Endodermal cell (in vitro differentiated cells): ENCODE measurements at regions not wholly inside any gene's neighbourhood (a gene's known extent, or its start where the extent isn't known, plus 50 kb on each side); places are given as distances from the start of the nearest gene placed in this dataset.
"Not testable (repeated sequence)": the region's sequence is repeated elsewhere in the genome, so short reads cannot be mapped to it uniquely, and the experiment has no call there.

Experiments
- DNase-seq: peaks from one replicate; pipeline ENCODE4 v3.0.0-alpha.2; 2017
- H3K27ac ChIP-seq: 2 replicates; pipeline ENCODE4 v1.5.1; 2013; ENCODE audit warnings: mild to moderate bottlenecking, low read depth, low read length, moderate library complexity
- H3K27me3 ChIP-seq: 2 replicates; pipeline ENCODE4 v1.6.1; 2013; ENCODE audit warnings: mild to moderate bottlenecking, low read length, moderate library complexity; ENCODE audit not compliant: insufficient read depth, control insufficient read depth, poor library complexity, severe bottlenecking
- H3K36me3 ChIP-seq: 2 replicates; pipeline ENCODE4 v1.7.0; 2013; ENCODE audit warnings: mild to moderate bottlenecking, low read length, moderate library complexity; ENCODE audit not compliant: control insufficient read depth, insufficient read depth
- H3K4me1 ChIP-seq: one replicate; pipeline ENCODE4 v1.7.0; 2013; ENCODE audit warnings: low read length; ENCODE audit not compliant: control insufficient read depth, insufficient read depth
- H3K4me3 ChIP-seq: 2 replicates; pipeline ENCODE4 v1.5.1; 2013; ENCODE audit warnings: mild to moderate bottlenecking, low read length, moderate library complexity
- H3K9ac ChIP-seq: 2 replicates; pipeline ENCODE4 v1.6.1; 2013; ENCODE audit warnings: mild to moderate bottlenecking, low read length, moderate library complexity; ENCODE audit not compliant: poor library complexity, severe bottlenecking; ENCODE audit errors: extremely low read depth
- H3K9me3 ChIP-seq: 2 replicates; pipeline ENCODE4 v1.6.1; 2013; ENCODE audit warnings: mild to moderate bottlenecking, low read length, moderate library complexity; ENCODE audit not compliant: control insufficient read depth
- H3K27ac Mint-ChIP-seq: 2 replicates; pipeline ENCODE4 v1.8.0; 2020; ENCODE audit warnings: mixed read lengths
- H3K27me3 Mint-ChIP-seq: 2 replicates; pipeline ENCODE4 v1.8.0; 2021; ENCODE audit warnings: mild to moderate bottlenecking, mixed read lengths; ENCODE audit not compliant: insufficient read depth
- H3K36me3 Mint-ChIP-seq: 2 replicates; pipeline ENCODE4 v1.8.0; 2020; ENCODE audit warnings: low read depth, mixed read lengths
- H3K4me1 Mint-ChIP-seq: 2 replicates; pipeline ENCODE4 v1.8.0; 2020; ENCODE audit warnings: mixed read lengths
- H3K4me3 Mint-ChIP-seq: 2 replicates; pipeline ENCODE4 v1.8.0; 2020; ENCODE audit warnings: mild to moderate bottlenecking, moderate library complexity, mixed read lengths
- H3K9me3 Mint-ChIP-seq: 2 replicates; pipeline ENCODE4 v1.8.0; 2020; ENCODE audit warnings: mild to moderate bottlenecking, mixed read lengths
- WGBS, 2 experiments: methylation state at CpG; one replicate each; pipeline versions ENCODE4 v1.1.5 to v1.1.7; 2013; ENCODE audit warnings: missing lambda C conversion rate in 2 of 2, mixed read lengths in 1 of 2; ENCODE audit not compliant: insufficient coverage in 1 of 2, insufficient read length in 1 of 2; 5-methylcytosine and 5-hydroxymethylcytosine counted together
- TF ChIP-seq, protein P1 (sequence below): fragments of 200-600 bp; sonication (generic); conservative IDR thresholded peaks from 2 replicates; pipeline ENCODE4 v1.5.0; 2021; ENCODE audit warnings: antibody characterized with exemption, mild to moderate bottlenecking

DNA sequence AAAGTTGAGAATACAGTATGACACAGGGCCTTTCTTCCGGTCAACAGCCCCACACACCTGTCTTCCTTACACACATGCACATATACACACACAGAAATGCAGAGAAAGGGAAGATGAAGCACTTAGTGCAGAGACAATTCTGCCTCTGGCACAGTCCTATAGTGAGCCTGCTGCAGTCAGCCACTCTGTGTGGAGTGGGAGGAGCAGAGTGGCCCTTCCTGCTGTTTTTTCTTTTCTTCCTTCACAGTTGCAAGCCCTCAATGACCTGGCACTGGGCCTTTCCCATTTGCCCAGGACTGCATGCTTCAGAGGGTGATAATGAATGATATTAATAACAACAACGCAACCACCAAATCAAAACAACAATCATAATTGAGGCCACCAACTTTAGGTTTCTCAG is 527.0 kb upstream of the B3GAT1 start:
- Mint-ChIP-seq H3K9me3 (peaks cover 6% of the 10 kb centered on the region), H3K4me1 (peaks cover 23% of the 10 kb centered on the region), H3K27ac (no peak overlapping the region), H3K4me3 (no peak overlapping the region), H3K27me3 (peaks cover 11% of the 10 kb centered on the region), H3K36me3 (no peaks in the 10 kb centered on the region)
- no peaks in the 10 kb centered on the region for H3K27me3 ChIP-seq
- H3K4me1 ChIP-seq = no peaks in the 10 kb centered on the region
- TF ChIP-seq, protein P1, sequence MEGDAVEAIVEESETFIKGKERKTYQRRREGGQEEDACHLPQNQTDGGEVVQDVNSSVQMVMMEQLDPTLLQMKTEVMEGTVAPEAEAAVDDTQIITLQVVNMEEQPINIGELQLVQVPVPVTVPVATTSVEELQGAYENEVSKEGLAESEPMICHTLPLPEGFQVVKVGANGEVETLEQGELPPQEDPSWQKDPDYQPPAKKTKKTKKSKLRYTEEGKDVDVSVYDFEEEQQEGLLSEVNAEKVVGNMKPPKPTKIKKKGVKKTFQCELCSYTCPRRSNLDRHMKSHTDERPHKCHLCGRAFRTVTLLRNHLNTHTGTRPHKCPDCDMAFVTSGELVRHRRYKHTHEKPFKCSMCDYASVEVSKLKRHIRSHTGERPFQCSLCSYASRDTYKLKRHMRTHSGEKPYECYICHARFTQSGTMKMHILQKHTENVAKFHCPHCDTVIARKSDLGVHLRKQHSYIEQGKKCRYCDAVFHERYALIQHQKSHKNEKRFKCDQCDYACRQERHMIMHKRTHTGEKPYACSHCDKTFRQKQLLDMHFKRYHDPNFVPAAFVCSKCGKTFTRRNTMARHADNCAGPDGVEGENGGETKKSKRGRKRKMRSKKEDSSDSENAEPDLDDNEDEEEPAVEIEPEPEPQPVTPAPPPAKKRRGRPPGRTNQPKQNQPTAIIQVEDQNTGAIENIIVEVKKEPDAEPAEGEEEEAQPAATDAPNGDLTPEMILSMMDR = no peak
- no peak overlapping the region for H3K27ac ChIP-seq
- no CpG with 5 or more reads among the region's 2 CpGs for WGBS, 2 experiments
- no peak for DNase-seq
- H3K4me3 ChIP-seq = no peak overlapping the region
- H3K36me3 ChIP-seq = no peaks in the 10 kb centered on the region
- peaks cover 9% of the 10 kb centered on the region for H3K9me3 ChIP-seq
- no peak overlapping the region for H3K9ac ChIP-seq

DNA sequence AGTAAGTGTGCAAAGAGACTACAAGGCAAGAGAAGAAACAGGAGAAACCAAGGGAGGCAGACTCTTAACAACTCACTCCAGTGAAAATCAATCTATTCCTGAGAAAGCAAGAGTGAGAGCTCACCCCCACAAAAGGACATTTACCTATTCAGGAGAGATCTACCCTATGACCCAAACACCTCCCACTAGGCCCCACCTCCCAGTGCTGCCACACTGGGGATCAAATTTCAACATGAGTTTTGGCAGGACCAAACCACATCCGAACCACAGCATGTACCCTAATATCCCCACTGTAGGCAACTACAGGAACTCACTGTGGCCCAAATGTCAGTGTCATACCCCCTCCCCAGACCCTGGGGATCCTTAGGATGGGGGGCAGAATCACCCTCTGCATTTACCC is 526.2 kb upstream of the B3GAT1 start:
- Histone ChIP-seq H3K4me1 (no peaks in the 10 kb centered on the region), H3K9me3 (peaks cover 9% of the 10 kb centered on the region), H3K36me3 (no peaks in the 10 kb centered on the region), H3K9ac (no peak overlapping the region), H3K27ac (no peak overlapping the region), H3K27me3 (no peaks in the 10 kb centered on the region), H3K4me3 (no peak overlapping the region)
- no peaks in the 10 kb centered on the region for H3K36me3 Mint-ChIP-seq
- no peak overlapping the region for H3K27ac Mint-ChIP-seq
- TF ChIP-seq, protein P1 = no peak
- peaks cover 23% of the 10 kb centered on the region for H3K4me1 Mint-ChIP-seq
- H3K9me3 Mint-ChIP-seq = peaks cover 6% of the 10 kb centered on the region
- peaks cover 8% of the 10 kb centered on the region for H3K27me3 Mint-ChIP-seq
- no peak overlapping the region for H3K4me3 Mint-ChIP-seq
- WGBS, 2 experiments = no CpG with 5 or more reads among the region's 1 CpG
- no peak for DNase-seq

DNA sequence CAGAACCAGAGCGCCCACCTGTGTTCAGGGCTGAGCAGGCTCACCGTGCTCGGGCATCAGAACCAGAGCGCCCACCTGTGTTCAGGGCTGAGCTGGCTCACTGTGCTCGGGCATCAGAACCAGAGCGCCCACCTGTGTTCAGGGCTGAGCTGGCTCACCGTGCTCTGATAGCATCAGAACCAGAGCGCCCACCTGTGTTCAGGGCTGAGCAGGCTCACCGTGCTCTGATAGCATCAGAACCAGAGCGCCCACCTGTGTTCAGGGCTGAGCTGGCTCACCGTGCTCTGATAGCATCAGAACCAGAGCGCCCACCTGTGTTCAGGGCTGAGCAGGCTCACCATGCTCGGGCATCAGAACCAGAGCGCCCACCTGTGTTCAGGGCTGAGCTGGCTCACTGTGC is 525.2 kb upstream of the B3GAT1 start:
- not testable (repeated sequence) for H3K36me3 Mint-ChIP-seq, H3K27ac Mint-ChIP-seq, H3K9me3 Mint-ChIP-seq, H3K27me3 Mint-ChIP-seq, H3K4me1 ChIP-seq, H3K9ac ChIP-seq, H3K9me3 ChIP-seq, H3K27ac ChIP-seq, DNase-seq, H3K4me3 ChIP-seq, H3K4me3 Mint-ChIP-seq, H3K27me3 ChIP-seq, H3K36me3 ChIP-seq
- 91 to 100% methylated on average over 4 to 14 of the region's 14 CpGs for WGBS, 2 experiments
- peaks cover 16% of the 10 kb centered on the region for H3K4me1 Mint-ChIP-seq

DNA sequence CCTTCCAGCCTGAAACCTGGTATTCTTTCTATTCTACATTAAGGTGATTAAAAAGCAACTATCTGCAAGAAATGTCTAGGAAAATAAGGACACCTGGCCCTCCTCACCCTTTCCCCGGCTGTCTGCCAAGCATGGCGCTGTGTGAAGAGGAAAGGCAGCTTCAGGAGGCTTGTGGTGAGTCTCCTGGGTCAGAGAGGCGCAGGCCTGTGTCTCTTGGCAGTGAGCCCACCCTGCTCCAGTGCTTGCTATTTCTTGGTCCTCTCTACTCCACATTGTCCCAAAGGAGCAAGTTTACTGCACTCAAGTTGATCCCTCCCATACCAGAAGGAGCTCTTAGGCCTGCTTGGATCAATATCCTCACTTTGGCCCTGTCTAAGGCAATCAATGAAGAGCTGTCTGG is 520.7 kb upstream of the B3GAT1 start:
- Mint-ChIP-seq H3K4me3 (no peak overlapping the region), H3K27ac (no peak overlapping the region), H3K4me1 (no peaks in the 10 kb centered on the region), H3K36me3 (no peaks in the 10 kb centered on the region), H3K9me3 (peaks cover 6% of the 10 kb centered on the region), H3K27me3 (peaks cover 23% of the 10 kb centered on the region)
- Histone ChIP-seq H3K4me3 (no peak overlapping the region), H3K9me3 (peaks cover 9% of the 10 kb centered on the region), H3K36me3 (no peaks in the 10 kb centered on the region), H3K27ac (no peak overlapping the region), H3K4me1 (no peaks in the 10 kb centered on the region), H3K27me3 (no peaks in the 10 kb centered on the region), H3K9ac (no peak overlapping the region)
- 83 to 94% methylated on average over 1 to 3 of the region's 3 CpGs for WGBS, 2 experiments
- DNase-seq = no peak
- TF ChIP-seq, protein P1 = no peak
